NCI-H2196 treated with DMSO at 0.1 percent for 48 hours (cell line): ENCODE measurements at regions not wholly inside any gene's neighbourhood (a gene's known extent, or its start where the extent isn't known, plus 50 kb on each side); places are given as distances from the start of the nearest gene placed in this dataset.

Experiments
- DNase-seq: peaks from one replicate; lab custom pipeline; 2025; ENCODE audit not compliant: unreplicated experiment; lab: John Stamatoyannopoulos, UW

DNA sequence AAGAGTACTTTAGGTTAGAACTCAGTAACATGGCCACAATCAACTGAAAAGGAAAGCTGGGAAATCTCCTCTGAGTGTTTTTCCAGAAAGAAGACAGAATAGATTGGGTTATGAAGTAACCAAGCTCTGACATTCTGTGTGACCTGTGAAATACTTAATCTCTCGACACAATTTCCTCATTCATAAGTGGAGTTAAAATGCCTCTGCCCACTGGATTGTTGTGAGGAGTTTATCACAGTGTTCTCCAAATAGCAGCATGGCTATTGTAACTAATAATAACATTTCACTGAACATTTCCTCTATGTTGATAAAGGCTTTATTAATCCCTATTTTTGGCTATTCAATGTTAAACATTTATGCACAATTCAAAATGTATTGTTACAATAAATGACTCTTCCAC lies 311.0 kb downstream of the GABRB2 start:
- DNase-seq, result no peak

DNA sequence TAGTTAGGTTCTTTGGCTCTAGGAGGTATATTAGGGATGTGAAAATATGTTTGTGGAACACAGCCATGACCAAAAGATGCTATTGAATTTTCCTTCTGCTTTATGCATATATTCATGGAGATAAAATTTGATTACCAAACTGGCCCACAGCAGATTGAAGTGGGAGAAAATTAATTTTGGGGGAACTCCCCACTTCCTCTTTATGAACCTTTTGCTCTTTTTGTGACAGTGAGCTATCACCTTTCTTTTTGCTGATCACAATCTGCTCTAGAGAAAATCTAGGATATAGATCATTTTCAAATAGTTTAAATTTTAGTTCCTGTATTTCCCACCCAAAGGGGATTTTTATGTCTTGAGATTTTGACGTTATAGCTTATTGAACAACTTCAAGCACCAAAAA lies 313.0 kb downstream of the GABRB2 start:
- no peak for DNase-seq

DNA sequence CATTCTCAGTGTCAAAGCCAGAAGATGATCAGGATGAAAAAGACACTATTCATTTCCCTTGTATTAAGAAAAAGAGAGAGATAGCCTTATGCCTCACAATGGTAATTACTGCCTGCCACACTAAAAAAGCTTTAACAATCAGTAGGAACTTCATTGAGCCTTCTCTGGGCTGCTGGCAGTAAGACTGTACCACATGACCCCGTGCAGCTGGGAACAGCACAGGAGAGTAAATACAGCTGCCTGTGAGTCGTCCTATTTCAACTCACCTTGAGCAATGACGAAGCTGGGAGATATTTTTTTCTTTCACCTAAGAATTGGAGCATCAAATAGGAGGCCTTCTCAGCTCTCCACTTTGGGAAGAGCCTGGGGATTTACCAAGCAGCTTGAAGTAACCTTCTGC lies 316.3 kb downstream of the GABRB2 start:
- DNase-seq, result peak; percentile 53

DNA sequence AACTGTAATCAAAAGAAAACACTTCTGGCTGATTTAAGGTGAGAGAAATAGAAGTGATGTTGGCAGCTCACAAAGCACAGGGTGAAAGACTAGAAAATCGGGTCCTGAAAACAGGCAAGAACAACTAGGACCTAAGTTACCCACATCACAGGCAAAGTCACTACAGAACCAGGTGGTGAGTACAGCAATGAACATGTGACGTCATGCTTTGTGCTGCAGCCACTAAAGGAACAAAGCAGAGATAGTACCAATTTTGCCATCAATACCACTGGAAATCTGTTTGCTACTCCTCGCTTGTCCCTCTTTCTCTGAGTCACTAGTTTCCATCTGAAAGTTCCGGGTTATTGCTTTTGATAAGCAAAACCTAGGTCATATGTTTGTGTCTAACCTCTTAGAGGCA lies 326.7 kb downstream of the GABRB2 start:
- no peak for DNase-seq

DNA sequence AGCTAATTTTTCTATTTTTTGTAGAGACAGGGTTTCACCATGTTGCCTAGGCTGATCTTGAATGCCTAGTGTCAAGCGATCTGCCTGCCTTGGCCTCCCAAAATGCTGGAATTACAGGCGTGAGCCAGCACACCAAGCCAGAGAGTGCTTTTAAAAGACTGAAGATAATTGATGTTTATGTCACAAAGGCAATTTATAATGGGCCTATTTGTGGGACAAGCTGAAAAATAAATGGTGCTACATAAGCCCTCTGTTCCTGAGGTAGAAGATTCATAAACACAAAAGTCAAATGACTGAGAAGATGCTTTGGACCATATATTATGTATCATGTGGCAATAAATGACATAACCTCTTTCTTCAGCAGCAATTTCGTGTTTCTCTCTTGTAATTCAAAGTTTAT lies 329.6 kb downstream of the GABRB2 start:
- DNase-seq, result no peak

DNA sequence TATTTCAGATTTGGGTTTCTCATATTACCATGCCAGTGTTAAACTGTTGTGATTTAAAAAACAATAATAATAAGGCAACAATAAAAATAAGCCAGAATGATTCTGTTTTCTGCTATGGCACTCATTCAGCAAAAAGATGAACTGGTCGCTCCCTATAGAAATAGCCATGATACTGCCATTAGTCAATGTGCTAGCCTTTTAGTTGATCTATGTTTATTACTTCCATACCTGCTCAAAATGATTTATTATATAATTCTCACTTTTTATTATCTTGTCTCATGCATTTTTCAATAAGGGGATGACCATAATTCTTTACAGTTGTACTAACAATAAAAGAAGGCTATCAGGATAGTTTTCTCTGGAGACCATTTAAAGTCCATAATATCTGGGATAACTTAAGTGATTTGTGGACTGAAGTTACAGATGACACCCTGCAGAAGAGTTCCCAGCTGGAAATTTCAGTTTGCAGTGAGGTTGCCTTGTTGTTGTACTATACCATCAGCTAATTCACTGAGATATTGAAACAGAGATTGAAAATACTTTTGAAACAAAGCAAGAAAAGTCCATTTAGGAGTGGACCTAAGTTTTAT lies 334.3 kb downstream of the GABRB2 start:
- no peak for DNase-seq

DNA sequence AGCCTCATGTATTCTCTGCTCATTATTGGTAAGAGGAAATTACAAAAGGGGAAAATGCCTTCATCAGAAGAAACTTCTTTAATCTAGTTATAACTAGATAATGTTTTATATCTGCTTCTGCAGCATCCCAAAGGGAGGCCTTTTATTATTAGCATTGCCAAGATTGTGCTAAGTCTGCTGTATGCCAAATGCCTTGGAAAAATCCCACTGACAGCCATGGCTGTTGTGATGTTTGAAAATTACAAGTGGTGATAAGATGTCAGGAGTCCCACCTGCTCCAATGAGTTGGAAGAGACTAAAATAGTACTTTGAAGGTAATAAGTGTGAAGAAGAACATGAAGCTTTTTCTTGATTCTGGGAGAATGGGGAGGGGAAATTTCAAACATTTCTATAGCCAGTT lies 345.0 kb downstream of the GABRB2 start:
- DNase-seq, result no peak

DNA sequence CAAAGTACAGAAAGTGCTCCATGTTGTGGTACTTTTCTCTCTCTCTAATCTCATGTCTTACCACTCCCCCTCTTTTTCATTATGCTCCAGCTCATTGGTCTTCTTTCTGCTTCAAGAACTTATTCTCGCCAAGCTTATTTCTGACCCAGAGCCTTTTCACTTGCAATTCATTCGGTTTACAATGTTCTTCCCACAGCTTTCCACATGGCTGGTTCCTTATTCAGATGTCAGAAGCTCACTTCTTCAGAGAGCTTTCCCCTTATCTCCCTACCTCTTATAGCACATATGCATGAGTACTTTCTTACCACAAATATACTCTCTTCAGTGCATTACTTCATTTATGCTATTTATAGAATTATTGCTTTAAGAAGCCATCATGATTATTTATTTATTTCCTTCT lies 338.8 kb upstream of the ATP10B start:
- no peak for DNase-seq

DNA sequence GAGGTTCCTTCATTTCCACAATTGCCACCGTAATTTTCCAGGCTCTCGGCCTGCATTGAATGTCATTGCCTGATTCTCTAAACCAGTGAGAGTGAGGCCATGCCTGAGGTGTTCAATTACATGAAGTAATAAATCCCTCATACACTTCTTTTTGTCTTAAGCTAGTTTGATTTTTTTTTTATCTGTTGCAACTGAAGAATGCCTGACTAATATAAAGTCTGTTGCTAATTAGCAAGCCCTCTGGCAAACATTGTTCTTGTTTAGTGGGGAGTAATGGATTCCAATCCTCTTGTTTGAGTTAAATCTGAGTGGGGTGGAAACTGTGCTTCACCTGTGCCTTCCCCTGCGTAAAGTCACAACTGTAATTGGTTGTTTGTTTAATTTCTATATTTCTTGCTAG lies 338.1 kb upstream of the ATP10B start:
- no peak for DNase-seq

DNA sequence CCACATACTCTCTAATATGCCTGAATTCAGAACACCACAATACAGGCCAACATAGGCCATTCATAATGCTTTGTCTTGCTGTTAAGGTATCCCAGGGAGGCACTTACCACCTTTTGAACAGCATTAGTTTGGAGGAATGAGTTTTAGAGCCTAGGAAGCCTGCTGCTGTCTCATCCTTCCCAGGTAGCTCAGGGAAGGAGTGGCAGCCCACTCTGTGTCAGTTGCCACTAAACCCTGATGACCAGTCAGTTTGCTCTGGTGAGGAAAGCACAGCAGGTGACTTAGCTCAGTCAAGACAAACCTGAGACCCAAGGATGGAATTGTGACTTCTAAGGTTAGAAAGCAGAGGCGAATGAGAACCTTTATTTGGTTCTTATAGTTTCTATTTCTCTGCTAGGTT lies 337.4 kb upstream of the ATP10B start:
- no peak for DNase-seq

DNA sequence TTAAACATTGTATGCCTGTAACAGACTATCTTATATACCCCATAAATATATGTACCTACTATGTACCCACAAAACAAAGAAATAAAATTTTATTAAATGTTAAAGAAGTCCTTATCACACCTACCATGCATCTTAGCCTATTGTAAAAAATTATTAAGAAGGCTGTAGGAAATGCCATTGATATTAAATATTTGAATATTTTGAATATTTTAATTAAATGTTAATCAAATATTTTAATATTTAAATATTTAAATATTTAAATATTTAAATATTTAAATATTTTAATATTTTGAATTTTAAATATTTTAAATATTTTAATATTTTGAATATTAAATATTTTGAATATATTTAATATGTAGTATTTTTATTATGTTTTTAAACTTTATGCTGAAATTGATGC lies 331.5 kb upstream of the ATP10B start:
- no peak for DNase-seq

DNA sequence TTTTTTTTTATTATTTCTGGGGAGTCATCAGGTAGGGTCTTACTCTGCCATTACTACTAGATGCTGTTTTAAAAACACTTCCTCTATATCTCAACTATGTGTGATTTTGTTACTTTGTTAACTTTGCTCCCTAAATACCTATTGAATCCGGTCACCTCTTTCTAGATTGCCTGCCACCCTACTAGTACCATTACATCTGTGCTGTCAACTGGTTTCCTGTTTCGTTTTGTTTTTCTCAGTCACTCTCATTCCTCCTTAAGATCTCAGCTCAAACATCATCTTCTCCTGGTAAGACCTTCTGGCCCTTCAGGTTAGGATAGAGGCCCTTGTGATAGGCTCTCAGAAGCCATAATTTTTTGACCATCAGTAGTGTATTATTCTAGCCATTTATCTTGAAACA lies 324.2 kb upstream of the ATP10B start:
- DNase-seq, result no peak

DNA sequence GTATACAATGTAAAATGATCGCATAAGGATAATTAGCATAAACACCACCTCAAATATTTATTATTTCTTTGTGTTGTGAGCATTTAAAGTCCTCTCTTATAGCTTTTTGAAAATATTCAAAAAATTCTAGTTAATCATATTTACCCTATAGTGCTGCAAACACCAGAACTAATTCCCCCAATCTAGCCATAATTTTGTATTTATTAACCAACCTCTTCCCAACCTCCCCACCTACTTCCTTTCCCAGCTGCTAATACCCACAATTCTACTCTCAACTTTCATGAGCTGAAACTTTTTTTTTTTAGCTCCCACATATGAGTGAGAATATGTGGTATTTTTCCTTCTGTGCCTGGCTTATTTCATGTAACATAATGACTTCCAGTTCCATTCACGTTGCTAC lies 317.8 kb upstream of the ATP10B start:
- DNase-seq, result no peak

DNA sequence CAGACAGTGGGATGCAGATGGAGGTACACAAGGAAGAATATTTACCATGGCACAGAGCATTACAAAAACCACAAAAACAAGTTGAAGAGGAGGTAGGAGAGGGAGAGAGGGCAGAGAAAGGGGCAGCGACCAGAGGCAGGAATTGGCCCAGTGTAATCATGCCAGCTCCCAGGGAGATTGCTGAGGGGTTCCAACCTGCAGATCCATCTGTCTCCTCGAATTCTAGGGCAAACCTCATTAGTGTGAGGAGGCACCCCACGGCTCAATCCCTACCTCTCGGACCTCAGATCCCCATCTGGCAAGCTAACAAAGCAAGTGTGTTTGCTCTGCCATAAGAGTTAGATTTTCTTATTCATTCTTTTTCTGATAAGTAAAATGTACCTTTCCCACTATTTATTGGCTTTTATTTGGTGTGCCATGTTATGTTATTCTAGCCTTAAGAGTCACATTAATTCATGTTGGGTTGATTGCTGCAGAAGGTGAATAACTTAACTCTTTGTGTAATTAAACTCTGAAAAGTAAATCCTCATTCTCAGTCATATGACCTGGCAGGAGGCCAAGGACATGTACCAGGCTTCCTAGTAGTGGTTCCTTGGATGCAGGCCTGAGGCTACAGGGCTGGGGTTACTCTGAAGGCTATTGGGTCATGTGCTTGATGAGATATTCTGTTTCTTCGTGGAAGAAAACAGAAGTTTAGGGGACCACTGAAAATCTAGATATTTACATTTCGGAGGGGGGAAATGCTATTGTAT lies 315.2 kb upstream of the ATP10B start:
- DNase-seq, result no peak

DNA sequence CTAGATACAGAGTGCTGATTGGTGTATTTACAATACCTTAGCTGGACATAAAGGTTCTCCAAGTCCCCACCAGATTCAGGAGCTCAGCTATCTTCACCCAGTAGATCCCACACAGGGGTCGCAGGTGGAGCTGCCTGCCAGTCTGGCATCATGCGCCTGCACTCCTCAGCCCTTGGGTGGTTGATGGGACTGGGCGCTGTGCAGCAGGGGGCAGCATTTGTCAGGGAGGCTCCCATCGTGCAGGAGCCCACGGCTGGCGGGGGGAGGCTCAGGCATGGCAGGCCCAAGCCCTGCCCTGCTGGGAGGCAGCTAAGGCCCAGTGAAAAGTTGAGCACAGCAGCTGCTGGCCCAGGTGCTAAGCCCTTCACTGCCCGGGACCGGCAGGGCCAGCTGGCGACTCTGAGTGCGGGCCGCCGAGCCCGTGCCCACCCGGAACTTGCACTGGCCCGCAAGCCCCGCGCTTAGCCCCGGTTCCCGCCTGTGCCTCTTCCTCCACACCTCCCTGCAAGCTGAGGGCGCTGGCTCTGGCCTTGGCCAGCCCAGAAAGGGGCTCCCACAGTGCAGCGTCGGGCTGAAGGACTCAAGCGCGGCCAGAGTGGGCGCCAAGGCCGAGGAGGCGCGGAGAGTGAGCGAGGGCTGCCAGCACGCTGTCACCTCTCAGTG lies 314.1 kb upstream of the ATP10B start:
- no peak for DNase-seq

DNA sequence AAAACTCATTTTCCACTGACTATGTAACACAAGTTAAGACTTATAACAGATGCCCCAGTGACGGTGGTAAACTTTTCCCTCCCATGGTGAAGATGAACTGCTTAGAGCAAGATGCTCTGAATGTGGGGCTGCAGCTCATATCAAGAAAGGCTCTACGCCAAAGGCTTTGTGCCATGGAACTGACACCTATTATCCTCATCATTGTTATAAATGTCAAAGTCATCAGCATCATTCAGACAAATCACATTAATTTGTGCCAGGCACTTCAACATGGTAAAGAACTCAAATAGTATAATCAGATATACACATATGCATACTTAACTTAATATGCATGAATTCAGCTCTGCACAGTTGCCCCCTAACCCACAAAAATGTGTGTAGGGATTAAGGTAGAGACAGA lies 305.9 kb upstream of the ATP10B start:
- no peak for DNase-seq

DNA sequence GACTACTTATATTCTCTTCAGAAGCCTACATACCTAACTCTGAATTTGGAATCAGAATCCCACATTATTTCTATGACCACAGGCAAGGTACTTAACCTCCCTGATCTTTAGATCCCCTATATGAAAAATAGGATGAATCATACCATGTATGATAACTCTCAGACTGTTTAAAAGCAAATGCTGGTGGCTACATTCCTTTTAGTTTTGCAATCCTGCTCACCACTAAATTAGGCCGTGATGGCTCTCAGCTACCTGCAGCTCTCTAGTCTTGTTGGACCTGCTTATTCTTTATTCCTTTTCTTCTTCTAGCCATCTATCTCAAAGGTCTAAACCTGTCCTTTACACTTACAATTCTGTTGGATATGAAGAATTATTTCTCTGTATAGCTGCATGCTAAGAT lies 303.4 kb upstream of the ATP10B start:
- DNase-seq, result no peak

DNA sequence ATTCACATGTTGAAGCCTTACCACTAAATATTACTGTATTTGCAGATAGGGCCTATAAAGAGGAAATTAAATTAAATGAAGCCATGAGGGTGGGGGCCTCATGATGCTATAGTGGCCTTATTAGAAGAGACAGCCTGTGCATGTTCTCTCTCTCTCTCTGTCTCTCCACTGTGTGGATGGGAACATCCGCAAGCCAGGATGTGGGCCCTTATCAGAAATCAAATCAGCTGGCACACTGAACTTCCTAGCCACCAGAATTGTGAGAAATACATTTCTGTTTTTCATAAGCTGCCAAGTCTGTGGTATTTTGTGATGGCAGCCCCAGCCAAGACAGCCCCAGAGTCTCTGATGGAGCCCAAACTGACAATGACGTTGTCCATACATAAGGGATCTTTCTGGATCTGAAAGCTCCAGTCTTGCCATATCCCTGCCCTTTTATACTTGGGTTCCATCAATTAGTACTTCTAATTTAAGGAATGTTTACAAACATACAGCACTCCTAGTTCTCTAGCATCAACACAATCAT lies 300.5 kb upstream of the ATP10B start:
- no peak for DNase-seq

DNA sequence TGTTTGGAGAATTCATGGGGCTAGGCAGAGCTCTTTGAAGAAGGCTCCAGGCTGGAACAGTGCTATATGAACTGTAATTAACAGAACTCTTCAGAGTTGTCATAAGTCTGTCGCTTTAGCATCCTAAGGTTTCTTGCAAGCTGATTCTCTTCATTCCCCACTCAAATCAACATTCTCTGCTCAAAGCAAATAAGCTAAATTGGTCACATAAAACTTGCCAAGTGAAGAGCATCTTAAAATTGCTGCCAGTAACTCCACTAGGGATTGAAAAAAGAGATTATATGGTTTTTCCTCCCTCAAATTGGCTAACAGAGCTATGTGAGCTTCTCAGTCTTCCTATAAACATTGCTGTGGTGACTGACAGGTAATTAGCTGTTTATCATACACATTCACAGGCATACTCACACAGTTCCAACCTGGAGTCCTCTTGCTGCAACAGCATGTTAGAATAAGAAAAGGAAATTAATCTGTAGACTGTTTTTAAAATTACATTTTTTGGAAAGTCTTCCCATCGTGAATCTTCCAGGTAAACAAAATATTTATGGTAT lies 298.5 kb upstream of the ATP10B start:
- DNase-seq, result no peak

DNA sequence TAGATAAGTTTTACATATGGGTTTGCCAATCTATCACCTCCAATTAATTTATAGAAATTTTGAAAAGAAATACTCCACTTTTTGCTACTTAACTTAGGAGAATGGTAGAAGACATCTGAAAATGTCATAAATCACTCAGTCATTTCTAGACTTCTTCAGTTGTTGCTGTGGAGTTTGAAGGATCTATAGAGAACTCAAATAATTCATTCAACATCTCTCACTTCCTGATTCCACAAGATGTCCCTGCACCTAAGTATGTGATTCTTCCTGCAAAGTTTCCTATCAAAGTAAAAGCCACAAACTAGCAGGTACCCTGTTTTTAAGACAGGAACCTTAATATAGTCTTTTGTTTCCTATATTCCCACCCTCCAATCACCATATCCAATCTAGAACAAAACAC lies 297.1 kb upstream of the ATP10B start:
- no peak for DNase-seq

DNA sequence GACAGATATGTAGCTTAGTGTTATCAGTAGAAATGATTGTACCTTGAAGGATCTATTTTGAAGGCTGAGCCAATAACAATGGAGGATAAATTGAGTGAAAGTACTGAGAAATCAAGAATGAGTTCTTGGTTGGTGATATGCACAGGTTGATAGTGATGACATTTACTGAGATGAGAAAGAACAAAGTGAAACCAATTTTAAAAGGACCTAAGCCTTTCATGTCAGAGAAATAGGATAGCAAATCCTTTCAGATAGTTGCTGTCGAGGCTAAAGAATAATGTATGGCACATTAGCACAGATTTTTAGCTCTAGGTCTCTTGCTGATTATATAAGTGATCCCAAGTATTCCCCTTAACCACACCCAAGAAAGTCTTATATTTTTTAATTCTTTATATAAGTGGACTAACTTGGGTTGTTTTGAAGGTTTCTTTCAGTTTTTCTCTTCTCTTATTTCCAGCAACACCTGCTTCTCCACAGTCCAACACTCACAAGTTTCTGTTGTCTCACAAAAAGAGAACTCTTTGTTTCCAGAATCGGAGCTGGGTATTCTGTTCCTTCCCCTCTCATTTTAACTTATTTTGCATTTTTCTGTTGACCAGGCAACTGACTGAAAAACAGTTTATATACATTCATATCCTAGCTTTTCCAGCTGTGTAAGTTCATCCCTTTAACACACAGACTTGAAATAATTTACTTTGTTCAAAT lies 286.9 kb upstream of the ATP10B start:
- DNase-seq, result no peak
